Spleen (tissue), 11 donors: ENCODE measurements at regions not wholly inside any gene's neighbourhood (a gene's known extent, or its start where the extent isn't known, plus 50 kb on each side); places are given as distances from the start of the nearest gene placed in this dataset.

Experiments used
- DNase-seq: peaks from one replicate; pipeline ENCODE4 v3.0.0-alpha.2; 2020
- H3K27ac ChIP-seq, 8 donors: fragments of 200-600 bp; sonication (generic) in 7 of 8; 1 replicate in 4 of 8; 2 replicates in 4 of 8; pipeline versions ENCODE4 v1.5.0 to v1.8.0; 2016 to 2021; ENCODE audit warnings: inconsistent platforms in 4 of 8, mild to moderate bottlenecking in 4 of 8, moderate library complexity in 1 of 8
- H3K27me3 ChIP-seq, 7 donors: fragments of 200-600 bp; sonication (generic) in 6 of 7; replicated peaks in 1 of 7; 1 replicate in 4 of 7; 2 replicates in 3 of 7; pipeline versions ENCODE4 v1.5.0 to v1.8.0; 2016 to 2021; ENCODE audit warnings: inconsistent platforms in 3 of 7, mild to moderate bottlenecking in 1 of 7
- H3K36me3 ChIP-seq, 6 donors: fragments of 200-600 bp; sonication (generic) in 5 of 6; 1 replicate in 4 of 6; 2 replicates in 2 of 6; pipeline versions ENCODE4 v1.5.0 to v1.8.0; 2016 to 2021; ENCODE audit warnings: inconsistent platforms in 2 of 6
- H3K4me1 ChIP-seq, 6 donors: fragments of 200-600 bp; sonication (generic) in 5 of 6; 1 replicate in 3 of 6; 2 replicates in 3 of 6; pipeline versions ENCODE4 v1.5.0 to v1.8.0; 2016 to 2021; ENCODE audit warnings: inconsistent platforms in 3 of 6
- H3K4me3 ChIP-seq, 8 donors: fragments of 200-600 bp; sonication (generic) in 7 of 8; 1 replicate in 4 of 8; 2 replicates in 4 of 8; pipeline versions ENCODE4 v1.5.0 to v1.8.0; 2016 to 2021; ENCODE audit warnings: inconsistent platforms in 4 of 8, mild to moderate bottlenecking in 4 of 8, moderate library complexity in 2 of 8
- H3K9me3 ChIP-seq, 8 donors: fragments of 200-600 bp; sonication (generic) in 7 of 8; 1 replicate in 4 of 8; 2 replicates in 4 of 8; pipeline versions ENCODE4 v1.5.0 to v1.8.0; 2016 to 2021; ENCODE audit warnings: inconsistent platforms in 4 of 8
- POLR2A ChIP-seq, 3 donors: fragments of 450-650 bp; IDR thresholded peaks; one replicate each; pipeline ENCODE4 v1.5.1; 2017; ENCODE audit warnings: antibody characterized with exemption in 3 of 3, mild to moderate bottlenecking in 1 of 3
- POLR2AphosphoS5 ChIP-seq, 3 donors: sonication (generic); formaldehyde crosslinking; IDR thresholded peaks; one replicate each; pipeline ENCODE4 v1.5.1; 2017; ENCODE audit warnings: antibody characterized with exemption in 3 of 3
- WGBS, 5 donors: extraction: QIAGEN DNeasy Blood & Tissue Kit in 3 of 5; methylation state at CpG; one replicate each; pipeline versions ENCODE4 v1.1.5 to v1.1.7; 2013 to 2018; 5-methylcytosine and 5-hydroxymethylcytosine counted together
- intact Hi-C: fragments of 100-400 bp; cut with DNase I; formaldehyde crosslinking; loops from one replicate; pipeline ENCODE4 v1.15.0; 2023; ENCODE audit warnings: low total_unique reads
- microRNA-seq, 3 donors: library from miRNA; unstranded; fragments of <30 nt; microRNA quantifications; one replicate each; pipeline versions ENCODE4 to v1.1.0, GENCODE V29; 2019 to 2020
- small RNA-seq, 4 donors: library from RNA; depleted of rRNA; stranded (forward); fragments of <200 nt; gene quantifications; one replicate each; pipeline ENCODE3, GENCODE V24; 2016
- TF ChIP-seq, protein P1 (sequence below), 11 experiments: fragments of 200-600 bp in 7 of 11; fragments of 450-650 bp in 4 of 11; sonication (generic) in 4 of 11; IDR thresholded peaks in 8 of 11; conservative IDR thresholded peaks in 3 of 11; 1 replicate in 7 of 11; 2 replicates in 4 of 11; pipeline versions ENCODE4 v1.4.0 to v1.8.0; 2016 to 2021; ENCODE audit warnings: antibody characterized with exemption in 11 of 11, inconsistent platforms in 4 of 11, mild to moderate bottlenecking in 1 of 11
- donor health status: healthy with polysubstance abuse.
- donor health status: DM: no; HTN: no; CAD: no; lungs with moderate emphysema.
- donor health status: DM: no; HTN: no; CAD: no.
- donor health status: Bipolar disorder and iron deficiency.
- donor health status: healthy.
- donor health status: DM: no; HTN: no; CAD: no.
- donor health status: DM: yes; HTN: yes; CAD: no.

DNA sequence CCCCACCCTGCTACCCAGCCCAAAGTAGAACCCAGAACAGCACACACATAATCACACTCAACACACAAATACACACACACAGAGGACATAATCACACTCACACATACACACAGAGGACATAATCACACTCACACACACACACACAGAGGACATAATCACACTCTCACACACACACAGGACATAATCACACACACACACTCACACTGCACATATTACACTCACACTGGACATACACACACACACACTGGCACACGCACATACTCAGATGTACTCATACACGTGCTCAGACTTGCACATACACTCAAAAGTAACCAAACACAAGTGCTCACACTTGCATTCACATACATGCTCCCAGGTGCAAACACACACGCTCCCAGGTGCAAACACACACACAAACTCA is 54.3 kb upstream of the CAMK1G start:
- DNase-seq, result no peak
- WGBS, 5 donors, result 61 to 85% (median 79%) methylated on average over 3 of the region's 3 CpGs
- Histone ChIP-seq H3K4me3 (no peak overlapping the region), H3K27ac (no peak overlapping the region), H3K27me3 (peaks cover 0 to 26% (median 0%) of the 10 kb centered on the region in 7 donors), H3K9me3 (no peaks in the 10 kb centered on the region), H3K36me3 (no peaks in the 10 kb centered on the region), H3K4me1 (no peaks in the 10 kb centered on the region)
- TF ChIP-seq, protein P1, sequence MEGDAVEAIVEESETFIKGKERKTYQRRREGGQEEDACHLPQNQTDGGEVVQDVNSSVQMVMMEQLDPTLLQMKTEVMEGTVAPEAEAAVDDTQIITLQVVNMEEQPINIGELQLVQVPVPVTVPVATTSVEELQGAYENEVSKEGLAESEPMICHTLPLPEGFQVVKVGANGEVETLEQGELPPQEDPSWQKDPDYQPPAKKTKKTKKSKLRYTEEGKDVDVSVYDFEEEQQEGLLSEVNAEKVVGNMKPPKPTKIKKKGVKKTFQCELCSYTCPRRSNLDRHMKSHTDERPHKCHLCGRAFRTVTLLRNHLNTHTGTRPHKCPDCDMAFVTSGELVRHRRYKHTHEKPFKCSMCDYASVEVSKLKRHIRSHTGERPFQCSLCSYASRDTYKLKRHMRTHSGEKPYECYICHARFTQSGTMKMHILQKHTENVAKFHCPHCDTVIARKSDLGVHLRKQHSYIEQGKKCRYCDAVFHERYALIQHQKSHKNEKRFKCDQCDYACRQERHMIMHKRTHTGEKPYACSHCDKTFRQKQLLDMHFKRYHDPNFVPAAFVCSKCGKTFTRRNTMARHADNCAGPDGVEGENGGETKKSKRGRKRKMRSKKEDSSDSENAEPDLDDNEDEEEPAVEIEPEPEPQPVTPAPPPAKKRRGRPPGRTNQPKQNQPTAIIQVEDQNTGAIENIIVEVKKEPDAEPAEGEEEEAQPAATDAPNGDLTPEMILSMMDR (IDR thresholded peaks at IDR 0.05 in 8 of 11, conservative IDR thresholded peaks at IDR 0.05 in 3 of 11), result no peak
- TF ChIP-seq POLR2A (IDR thresholded peaks at IDR 0.05) (no peak), POLR2AphosphoS5 (IDR thresholded peaks at IDR 0.05) (no peak)
- intact Hi-C loops, result no loop called here

DNA sequence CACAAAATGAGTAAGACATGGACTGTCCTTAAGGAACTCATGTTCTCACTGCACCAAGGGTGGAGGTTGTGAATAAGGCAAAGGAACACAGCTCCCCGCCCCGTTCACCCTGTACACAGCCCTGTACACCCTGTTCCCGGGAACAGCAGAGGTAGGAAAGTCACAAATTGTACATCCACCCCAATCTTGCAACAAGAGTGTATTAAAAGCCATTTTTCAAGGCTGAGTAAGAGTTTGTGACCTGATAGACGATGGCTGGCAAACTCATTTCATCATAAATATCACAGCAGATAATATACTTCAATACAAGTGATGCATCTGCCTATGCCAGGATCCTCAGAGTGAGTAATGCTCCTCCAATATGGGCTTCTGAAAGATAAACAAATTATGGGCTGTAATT is 52.5 kb upstream of the CAMK1G start:
- Histone ChIP-seq H3K27ac (no peak overlapping the region), H3K36me3 (no peaks in the 10 kb centered on the region), H3K27me3 (peaks cover 0 to 22% (median 0%) of the 10 kb centered on the region in 7 donors), H3K4me3 (no peak overlapping the region), H3K9me3 (no peaks in the 10 kb centered on the region), H3K4me1 (no peaks in the 10 kb centered on the region)
- DNase-seq, result no peak
- intact Hi-C loops, result no loop called here
- WGBS, 5 donors, result 73 to 85% (median 75%) methylated on average over 4 of the region's 4 CpGs
- TF ChIP-seq POLR2AphosphoS5 (IDR thresholded peaks at IDR 0.05), result no peak
- no peak for TF ChIP-seq POLR2A (IDR thresholded peaks at IDR 0.05)
- TF ChIP-seq, protein P1 (IDR thresholded peaks at IDR 0.05 in 8 of 11, conservative IDR thresholded peaks at IDR 0.05 in 3 of 11), result no peak

DNA sequence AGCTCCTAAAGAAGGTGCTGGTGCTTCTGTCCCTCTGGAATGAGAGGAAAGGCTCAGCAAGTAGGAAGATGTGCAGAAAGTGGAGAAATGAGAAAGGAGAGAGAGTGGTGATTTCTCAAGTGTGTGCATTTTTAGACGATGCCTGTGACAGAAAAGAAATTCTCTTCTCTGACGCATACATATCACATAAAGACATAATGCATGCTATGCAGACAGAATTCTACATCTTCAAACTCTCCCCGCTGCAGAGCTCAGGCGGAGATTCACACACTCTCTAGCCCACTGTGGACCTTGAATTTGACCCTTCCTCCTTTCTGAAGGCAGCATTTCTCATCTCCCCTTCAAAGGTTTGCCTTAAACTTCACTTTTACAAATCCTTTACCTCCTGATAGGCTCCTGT is 52.0 kb upstream of the CAMK1G start:
- Histone ChIP-seq H3K4me1 (no peaks in the 10 kb centered on the region), H3K36me3 (no peaks in the 10 kb centered on the region), H3K4me3 (no peak overlapping the region), H3K27ac (no peak overlapping the region), H3K27me3 (peaks cover 0 to 24% (median 0%) of the 10 kb centered on the region in 7 donors), H3K9me3 (no peaks in the 10 kb centered on the region)
- no peak for DNase-seq
- TF ChIP-seq, protein P1 (IDR thresholded peaks at IDR 0.05 in 8 of 11, conservative IDR thresholded peaks at IDR 0.05 in 3 of 11), result no peak
- TF ChIP-seq POLR2A (IDR thresholded peaks at IDR 0.05) (no peak), POLR2AphosphoS5 (IDR thresholded peaks at IDR 0.05) (no peak)
- intact Hi-C loops, result no loop called here
- WGBS, 5 donors, result 86 to 91% (median 87%) methylated on average over 4 of the region's 4 CpGs

Small RNA genes in the stretch of these regions (microRNA-seq; reads per million reads assigned to microRNA genes)
- 0 to 2.0 (median 1.4) reads per million in 3 donors for gene MIR205

Small RNA genes in the stretch of these regions (small RNA-seq; reads per million reads assigned to genes)
- gene AC104465.1, result 0 reads per million in 4 donors
